HCEC 1CT (cell line): ENCODE measurements at regions not wholly inside any gene's neighbourhood (a gene's known extent, or its start where the extent isn't known, plus 50 kb on each side); places are given as distances from the start of the nearest gene placed in this dataset.
A peak's percentile ranks its signal among the peaks of the same experiment; 100 is the strongest.
"Not testable (repeated sequence)": the region's sequence is repeated elsewhere in the genome, so short reads cannot be mapped to it uniquely, and the experiment has no call there.

ENCODE experiments used
- DNase-seq: peaks from one replicate; pipeline ENCODE4 v3.0.0-alpha.2; 2017

DNA sequence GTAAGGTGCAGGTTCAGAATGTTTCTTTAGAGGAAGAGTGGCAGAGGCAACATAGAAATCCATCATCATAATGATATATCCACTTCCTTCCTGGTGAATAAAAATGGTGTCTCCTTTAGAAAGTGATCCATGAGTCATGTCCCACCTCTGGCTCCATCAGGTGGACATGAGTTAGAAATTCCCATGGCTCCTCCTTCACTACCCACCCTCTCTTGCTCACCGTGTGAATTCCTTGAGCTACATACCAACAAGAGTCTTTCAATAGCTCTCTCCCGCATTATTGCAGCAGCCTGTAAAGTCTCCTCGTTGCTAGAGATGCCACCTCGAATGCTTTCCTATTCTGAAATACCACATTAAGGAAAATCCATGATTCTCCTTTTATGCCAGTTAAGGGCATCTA, 317.6 kb downstream of the LNPK start:
- DNase-seq = no peak

DNA sequence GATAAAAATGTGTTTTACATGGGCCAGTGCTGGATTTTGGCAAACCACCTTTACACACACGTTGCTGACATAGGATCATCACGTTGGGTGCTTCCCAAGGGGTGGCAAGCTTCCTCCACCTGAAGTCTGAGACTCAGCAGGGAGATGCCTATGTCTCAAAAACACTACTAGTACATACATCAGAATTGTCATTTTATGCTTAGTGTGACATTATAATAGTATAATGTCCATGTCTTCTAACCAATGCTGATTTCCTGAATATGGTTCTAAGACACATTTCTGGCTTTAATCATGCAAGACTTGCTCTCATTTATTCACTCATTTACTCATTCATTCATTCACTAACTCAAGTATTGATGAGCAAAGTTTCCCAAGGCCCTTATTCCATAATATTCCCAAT, 322.3 kb downstream of the LNPK start:
- no peak for DNase-seq

DNA sequence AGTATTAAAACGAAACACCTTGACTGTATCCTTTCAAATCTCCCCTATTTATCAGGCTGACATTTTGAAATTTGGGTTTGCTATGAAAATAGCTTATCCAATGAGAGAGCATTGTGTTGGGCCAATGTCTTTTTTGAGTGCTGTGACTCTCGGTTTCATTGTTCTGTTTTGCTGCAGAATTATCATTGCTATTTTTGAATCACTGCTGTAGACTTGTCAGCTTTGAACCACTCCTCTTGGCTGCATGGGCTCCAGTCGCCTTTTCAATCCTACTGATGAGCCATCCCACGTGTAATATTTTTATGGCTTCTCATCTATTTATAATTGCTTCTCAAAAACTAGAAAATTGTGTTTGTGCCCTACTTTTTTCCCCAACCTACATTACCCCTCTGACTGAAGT, 322.8 kb downstream of the LNPK start:
- no peak for DNase-seq

DNA sequence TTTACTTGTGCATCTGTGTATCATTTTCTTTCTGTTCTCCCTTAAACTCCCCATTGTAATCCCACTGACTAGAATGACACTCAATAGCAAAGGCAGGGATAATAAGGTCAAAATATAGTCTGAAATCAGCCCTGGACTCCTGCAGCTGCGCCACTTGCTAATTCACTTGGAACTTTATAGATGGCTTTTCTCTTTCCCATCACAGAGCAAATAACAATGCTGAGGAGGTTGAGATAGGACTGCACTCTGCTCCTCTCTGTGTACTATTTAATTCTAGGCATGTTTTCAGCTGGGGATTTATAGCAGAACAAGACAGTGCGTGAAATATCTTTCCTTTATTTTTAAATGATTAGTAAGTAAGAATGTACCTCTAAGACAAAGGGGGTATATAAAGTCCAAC, 324.2 kb downstream of the LNPK start:
- no peak for DNase-seq

DNA sequence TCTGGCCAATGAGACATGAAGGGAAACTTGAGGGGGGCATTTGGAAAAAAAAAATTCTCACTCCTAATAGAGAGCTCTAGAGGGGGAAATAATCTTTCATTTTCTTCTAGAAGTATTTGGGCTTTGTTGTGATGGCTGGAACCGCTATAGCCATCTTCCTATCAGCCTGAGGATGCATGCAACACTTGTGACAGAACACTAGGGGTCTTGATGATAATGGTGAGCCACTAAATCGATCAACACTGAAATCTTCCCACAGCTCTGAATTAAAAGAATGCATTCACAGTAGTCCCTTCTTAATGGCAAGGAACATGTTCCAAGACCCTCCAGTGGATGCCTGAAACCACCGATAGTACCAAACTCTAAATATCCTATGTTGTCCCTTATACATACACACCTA, 325.3 kb downstream of the LNPK start:
- peak; percentile 6 for DNase-seq

DNA sequence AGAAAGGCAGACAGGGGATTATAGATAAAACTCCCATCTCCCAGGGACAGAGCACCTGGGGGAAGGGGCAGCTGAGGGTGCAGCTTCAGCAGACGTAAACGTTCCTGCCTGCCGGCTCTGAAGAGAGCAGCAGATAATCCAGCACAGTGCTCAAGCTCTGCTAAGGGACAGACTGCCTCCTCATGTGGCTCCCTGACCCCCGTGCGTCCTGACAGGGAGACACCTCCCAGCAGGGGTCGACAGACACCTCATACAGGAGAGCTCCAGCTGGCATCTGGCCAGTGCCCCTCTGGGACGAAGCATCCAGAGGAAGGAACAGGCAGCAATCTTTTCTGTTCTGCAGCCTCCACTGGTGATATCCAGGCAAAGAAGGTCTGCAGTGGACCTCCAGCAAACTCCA, 333.3 kb downstream of the LNPK start:
- not testable (repeated sequence) for DNase-seq

DNA sequence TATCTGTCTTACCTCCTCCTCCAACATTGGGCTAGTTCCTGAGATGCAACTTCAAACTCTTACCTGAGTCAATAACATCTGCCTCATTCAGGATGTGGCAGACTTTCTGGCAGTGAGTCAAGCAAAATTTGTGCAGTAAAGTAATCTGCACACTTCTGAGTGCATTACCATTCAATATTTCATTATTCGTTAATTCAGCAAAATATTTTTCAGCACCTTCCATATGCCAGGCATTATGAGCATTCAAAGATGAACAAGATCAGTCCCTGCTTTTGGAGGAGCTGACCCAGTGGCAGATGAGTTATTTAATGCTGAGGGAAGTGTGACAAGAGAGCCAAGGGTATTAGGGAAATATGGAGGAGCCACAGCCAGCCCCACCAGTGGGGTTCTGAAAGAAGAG, 339.7 kb downstream of the LNPK start:
- DNase-seq = no peak

DNA sequence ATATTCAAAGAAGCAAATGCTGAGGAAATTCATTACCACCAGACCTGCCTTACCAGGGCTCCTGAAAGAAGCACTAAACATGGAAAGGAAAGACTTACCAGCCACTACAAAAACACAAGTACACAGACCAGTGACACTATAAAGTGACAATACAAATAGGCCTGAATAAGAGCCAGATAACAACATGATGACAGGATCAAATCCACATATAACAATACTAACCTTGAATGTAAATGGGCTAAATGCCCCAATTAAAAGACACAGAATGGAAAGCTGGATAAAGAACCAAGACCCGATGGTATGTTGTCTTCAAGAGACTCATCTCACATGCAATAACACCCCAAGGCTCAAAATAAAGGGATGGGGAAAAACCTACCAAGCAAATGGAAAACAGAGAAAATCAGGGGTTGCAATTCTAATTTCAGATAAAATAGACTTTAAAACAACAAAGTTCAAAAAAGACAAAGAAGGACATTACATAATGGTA, 353.4 kb downstream of the LNPK start:
- DNase-seq = no peak

DNA sequence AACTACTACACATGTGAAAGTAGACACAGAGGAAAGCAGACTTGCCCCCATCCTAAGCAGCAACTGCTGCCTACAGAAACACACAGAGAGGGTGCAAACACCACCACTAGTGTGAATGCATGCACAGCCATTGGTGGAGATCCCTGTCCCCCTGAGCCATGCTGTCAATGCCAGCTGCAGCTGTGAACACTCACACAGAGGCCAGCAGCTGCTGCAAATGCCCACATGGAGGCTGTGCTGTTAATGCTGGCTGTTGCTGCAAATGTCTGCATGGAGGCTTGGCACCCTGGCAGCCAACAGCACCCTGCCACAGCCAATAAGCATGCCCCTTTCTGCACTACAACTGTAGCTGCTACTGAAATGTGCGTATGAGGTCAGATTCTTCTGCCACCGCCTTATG, 355.0 kb downstream of the LNPK start:
- DNase-seq = no peak

DNA sequence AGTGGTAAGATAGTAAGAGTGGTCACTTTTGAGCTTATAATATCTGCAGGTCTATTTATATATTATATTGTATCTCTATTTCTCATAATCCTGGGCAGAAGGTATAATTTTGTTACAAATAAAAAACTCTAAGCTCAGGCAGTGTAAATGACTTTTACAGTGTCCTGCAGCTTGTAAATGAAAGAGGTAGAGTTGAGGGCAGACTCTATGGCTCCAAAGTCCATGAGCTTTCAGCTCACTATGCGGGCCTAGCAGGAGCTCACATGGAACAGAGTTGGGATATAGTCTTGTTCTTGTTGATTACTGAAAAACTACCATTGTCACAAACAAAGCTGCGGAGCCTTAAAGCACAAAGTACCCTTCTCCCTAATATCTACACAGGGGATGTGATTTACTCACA, 361.4 kb downstream of the LNPK start:
- DNase-seq = no peak

DNA sequence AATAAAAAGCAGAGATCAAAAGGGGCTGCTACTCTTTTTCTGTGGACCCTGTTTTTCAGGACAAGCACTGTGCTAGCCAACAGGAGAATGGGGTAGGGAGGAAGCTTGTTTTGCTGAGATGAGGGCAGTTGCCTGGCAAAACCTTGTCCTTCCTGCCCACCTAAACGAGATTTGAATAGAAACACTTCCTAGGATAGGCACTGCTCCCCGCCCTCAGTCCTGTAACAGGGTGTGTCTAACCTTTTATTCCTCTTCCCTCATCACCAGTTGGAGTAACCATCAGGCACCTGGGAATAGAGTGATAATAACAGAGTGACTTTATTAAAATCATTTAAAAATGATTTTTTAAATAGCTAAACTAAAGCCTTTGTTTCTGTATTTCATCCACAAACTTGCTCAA, 368.8 kb downstream of the LNPK start:
- no peak for DNase-seq

DNA sequence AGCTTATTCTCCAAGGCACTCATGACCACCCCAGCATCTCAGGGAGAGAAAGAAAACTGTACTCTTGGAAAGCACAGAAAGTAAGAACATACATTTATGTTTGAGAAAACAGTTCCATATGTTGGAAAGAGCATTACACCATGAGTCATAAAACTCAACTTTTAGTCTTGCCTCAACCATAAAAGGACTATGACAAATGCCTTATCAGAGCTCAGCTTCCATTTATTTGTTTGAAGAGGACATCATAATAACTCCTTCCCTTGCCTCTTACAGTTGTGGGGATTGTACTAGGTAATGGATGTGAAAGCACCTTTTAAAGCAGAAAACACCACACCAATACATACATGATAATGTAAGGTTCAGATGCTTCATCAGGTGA, 370.8 kb downstream of the LNPK start:
- no peak for DNase-seq

DNA sequence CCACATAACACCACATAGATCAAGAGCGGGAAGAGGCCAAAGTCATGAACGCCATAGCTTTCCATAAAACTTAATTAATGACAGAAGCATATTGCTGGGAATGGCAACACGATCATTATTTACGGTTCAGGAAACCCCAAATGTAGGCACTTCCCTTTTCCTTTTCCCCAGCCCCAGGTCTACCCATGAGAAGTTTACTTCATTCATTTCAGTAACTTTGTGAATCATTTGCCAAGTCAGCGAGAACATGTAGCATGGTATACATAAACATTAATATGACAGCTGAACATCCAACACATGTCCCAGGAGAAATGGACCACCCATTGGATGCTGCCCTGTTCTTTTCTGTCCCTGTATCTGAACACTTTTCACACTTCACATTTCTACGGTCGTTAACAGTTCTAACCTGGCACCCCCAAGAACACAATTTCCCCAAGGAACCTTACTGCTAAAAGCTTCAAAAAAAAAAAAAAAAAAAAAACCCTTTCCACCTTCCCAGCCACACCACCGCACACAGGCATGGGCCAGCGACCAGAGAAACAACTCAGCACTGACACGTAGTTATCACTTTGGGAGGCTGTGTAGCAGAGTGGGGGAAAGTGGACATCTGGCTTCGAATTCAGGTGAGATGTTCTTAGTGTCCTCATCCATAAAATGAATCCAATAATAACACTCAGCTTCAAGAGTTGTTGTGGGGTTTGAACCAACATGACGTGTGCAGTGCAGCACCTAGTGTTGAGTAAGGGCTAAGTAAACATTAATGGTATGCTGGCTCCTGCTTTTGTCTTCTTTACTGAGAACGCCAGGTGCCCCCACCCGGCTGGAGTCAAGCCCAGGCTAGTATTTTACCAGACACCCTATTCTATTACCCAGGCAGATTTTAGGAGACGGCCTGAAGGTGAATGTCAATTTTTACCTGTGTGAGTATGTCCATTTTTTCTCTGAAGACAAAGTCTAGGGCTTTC, 371.5 kb downstream of the LNPK start:
- DNase-seq = no peak

DNA sequence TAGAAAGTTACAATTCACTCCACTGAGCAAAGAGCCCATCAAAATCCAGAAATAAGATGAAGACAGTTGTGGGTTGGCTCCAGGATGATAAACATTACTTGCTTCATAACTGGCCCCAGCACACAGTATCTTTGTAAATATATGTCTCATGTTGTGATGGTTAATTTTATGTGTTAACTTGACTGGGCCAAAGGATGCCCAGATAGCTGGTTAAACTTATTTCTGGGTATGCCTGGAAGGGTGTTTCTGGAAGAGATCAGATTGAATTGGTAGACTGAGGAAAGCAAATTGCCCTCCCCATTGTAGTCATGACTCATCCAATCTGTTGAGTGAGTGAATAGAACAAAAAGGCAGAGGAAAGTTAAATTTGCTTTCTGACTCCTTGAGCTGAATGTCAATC, 373.8 kb downstream of the LNPK start:
- DNase-seq = no peak

DNA sequence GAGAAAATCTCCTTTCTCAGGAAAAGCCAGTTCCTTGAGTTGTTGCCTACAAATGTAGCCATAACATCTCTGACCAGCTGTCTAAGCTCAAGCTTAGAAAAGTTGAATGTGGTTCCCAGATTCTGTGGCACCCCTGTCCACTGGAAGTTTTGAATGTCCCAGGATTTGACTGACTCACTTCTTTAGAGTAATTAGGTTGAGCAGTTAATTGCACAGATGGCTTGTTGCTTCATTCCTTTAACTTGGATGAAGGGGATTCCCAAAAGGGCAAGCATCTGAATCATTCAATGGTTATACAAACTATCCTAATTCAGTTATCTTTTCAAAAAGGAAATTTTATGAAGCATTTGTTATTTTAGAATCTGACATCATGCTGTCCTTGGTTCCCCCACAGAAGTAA, 374.7 kb downstream of the LNPK start:
- DNase-seq = no peak

DNA sequence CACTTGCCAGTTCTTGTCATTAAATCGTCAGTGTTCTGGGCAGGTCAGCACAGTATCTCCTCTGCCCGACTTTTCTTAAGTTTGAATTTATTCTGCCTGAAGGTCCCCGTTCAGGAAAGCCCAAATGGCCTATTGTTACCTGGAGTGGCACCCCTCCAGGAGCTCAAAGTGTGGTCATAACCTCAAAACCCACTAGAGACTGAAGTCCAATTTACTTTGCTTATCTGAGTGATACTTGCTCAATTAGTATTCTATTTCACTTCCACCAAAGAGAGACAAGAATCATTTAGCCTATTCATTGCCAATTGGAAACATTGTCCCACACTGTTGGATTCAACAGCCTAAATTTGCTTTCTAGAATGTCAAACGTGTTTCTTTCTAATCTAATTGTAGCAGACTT, 375.3 kb downstream of the LNPK start:
- DNase-seq = no peak

DNA sequence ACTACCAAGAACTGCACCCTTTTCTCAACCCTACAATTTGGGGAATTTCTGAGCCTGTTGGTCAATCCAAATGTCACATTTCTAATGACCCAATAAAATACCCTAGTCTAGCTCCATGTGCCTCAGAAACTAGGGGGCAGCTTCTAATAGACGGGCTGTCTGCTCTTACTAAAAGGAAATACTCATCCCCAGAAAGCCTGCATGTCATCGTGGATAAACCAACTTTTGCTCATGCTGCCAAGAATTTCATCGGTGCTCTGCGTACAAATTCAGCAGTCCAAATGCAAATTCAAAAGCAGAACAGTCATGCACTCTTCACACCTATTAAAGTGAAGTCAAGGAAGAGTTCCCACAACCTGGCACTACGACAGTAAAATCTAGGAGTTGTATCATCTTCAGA, 377.3 kb downstream of the LNPK start:
- no peak for DNase-seq

DNA sequence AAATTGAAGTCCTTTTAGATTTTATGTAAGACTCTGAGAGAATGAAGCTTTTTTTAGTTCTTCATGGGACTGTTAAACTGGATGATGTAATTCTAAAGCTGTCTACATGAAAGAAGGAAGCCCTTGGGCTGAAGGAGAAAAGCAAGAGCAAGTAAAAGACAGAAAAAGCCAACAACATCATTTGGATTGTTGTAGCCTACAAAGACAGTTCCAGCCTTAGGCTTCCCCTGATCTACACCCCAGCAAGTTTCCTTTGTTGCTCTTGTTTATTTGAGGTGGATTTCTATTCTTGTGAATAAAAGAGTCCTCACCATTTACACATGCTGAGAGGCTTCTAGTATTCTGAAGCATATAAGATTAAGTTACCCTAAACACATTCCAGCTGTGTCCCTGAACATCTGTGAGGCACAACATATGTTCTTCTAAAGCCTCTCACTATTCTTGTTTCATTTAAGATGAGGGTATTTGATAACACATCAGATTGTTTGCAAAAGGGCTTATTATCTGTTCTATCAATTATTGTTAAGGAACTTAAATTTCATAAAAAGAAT, 377.8 kb downstream of the LNPK start:
- no peak for DNase-seq

DNA sequence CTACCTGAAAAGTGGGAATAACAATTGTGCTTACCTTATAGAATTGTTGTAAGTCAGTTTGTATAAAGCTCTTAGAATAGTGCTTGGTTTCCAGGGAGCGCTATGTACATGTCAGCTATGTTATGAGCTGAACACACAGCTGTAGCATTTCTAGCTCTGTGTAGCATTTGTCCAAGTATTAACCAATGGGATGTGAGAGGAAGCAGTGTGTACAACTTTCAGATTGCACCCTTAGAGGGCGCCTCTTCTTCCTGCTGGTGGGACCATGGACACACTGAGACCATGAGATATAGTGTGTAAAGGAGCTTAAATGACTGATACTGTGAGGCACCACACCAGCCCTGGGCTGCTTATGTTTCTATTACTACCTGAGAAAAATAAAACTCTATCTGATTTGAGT, 380.2 kb downstream of the LNPK start:
- DNase-seq = no peak

DNA sequence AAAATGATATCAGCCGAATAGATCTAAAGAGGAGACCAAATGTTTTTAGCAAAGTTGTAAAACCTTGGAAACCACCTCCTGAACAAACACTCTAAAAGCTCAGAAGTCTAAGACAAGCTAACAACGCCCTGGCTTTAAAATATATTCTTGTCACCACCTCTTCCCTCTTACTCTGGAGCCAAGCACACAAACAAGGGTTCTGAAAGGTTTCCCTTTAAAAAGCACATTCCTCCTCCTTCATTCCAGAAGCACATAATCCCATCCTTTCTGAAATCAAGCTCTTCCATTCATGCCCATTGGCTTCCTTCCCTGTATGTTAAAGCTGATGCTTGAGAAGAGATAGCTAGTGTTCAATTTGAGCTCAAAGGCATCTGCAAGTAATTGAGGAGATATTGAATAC, 382.0 kb downstream of the LNPK start:
- no peak for DNase-seq

DNA sequence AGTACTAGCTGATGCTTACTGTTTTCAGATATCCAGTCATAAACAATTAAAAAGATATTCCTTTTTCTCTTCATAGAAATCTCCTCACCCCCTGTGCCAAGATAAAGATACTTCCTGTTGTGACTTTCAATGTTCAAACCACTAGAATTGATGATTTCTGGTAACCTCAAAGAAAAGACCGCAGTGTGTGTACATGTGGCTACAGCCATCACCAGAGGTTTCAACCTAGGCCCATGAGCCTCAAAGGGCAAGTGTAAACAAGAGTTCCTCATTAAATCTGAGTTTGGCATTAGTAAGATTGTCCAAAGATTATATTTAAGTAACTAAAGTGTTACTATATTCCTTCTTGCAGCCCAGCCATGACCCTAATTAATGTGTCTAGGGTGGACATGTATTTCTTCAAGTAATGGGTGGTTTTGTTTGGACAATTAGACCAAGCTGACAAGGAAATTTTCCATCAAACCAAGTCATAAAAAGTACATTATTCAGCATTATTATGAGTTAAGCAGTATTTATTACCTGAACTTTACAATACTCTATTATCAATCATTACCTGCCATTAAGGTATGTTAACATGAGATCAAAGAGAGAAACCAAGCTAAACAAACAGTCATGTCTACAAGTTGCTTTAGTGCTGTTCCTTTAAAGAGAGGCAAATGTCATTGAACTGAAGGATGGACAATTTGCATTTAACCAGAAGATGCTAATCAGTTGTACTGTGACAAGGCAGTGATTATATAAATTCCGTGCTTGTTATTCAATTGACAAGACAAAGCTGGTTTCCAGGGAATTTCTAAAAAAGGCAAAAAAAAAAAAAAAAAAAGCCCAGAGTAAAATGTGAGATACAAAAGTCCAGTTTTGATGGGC, 382.7 kb downstream of the LNPK start:
- no peak for DNase-seq

DNA sequence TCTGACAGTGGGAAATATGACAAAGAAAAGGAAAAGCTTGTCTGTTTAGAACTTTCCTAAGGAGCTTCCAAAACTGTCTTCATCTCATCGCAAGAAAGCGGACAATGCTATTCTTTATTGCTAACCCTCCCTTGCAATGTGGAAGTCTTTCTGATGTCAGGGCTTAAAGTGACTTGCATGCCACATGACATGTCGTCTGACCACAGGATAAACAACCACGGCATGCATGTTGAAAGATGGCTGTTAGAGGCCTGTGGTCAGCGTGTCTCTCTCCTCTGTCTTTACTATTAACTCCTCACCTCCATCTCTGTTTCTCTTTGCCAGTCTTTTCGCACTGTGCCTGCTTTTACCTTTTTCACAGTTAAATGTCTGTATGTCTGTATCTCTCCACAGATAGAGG, 389.8 kb downstream of the LNPK start:
- DNase-seq = no peak

DNA sequence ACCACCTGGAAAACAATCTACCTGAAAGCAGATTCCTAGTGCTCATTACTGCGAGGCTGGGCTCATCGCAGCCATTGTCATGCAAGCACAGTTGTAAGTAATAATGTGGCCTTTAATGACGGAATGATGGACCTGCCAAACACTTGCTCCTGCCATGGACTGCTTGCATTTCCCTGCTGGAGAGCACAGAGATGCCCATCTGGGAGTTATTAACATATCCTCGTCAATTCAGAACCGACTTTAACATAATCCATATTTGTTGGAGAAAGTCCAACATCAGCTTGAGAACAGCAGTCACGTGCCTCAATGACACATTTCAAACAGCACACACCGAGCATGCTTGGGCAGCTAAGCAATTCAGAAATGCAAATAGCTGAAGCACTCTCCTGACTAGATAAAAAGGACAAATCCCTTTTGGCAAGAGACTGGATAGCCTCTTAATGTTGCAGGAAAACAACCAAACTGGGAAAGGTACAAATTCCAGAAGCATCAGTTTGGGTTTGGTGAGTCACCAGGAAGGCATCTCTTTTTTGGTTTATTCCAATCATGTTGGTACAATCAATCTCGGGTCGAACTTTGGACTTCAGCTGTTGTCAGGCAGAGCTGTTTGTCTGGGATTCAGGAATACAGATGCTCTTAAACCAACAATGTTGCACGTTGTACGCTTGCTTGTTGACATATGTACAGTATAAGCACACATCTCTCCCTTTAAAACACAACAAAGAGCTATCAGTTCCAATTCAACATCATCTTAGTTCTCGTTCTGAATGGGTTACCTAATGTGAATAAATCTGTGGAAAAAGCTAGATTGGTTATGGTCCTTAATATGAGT, 395.8 kb downstream of the LNPK start:
- no peak for DNase-seq
